ENCODE measurements at regions not wholly inside any gene's neighbourhood (a gene's known extent, or its start where the extent isn't known, plus 50 kb on each side); places are given as distances from the start of the nearest gene placed in this dataset.

- Histone ChIP-seq H3K9me3 (no peaks in the 10 kb centered on the region), H3K36me3 (no peaks in the 10 kb centered on the region), H3K27ac (no peak overlapping the region), H3K27me3 (no peaks in the 10 kb centered on the region), H3K4me1 (no peaks in the 10 kb centered on the region), H3K4me3 (no peak overlapping the region)
- TF ChIP-seq CTCF (IDR thresholded peaks at IDR 0.05) (no peak), POLR2A (IDR thresholded peaks at IDR 0.05) (no peak)
- 80 to 94% methylated on average over 3 of the region's 3 CpGs for WGBS, 2 donors
- no peak for DNase-seq
- intact Hi-C loops (cut with DNase I), result no loop called here
Observed at GRCh38 chr4:166527500-166527899, 654.5 kb downstream of the TLL1 start.

- Histone ChIP-seq H3K4me1 (no peaks in the 10 kb centered on the region), H3K27me3 (no peaks in the 10 kb centered on the region), H3K27ac (no peak overlapping the region), H3K4me3 (no peak overlapping the region), H3K36me3 (no peaks in the 10 kb centered on the region), H3K9me3 (no peaks in the 10 kb centered on the region)
- intact Hi-C loops (cut with DNase I), result no loop called here
- 51 to 83% methylated on average over 3 of the region's 3 CpGs for WGBS, 2 donors
- DNase-seq, result no peak
- TF ChIP-seq CTCF (IDR thresholded peaks at IDR 0.05) (no peak), POLR2A (IDR thresholded peaks at IDR 0.05) (no peak)
Observed at GRCh38 chr4:166531703-166532102, 658.7 kb downstream of the TLL1 start.

- intact Hi-C loops (cut with DNase I), result no loop called here
- 78 to 84% methylated on average over 7 of the region's 7 CpGs for WGBS, 2 donors
- H3K9me3 ChIP-seq, result no peaks in the 10 kb centered on the region
- DNase-seq, result no peak
- TF ChIP-seq CTCF (IDR thresholded peaks at IDR 0.05) (no peak), POLR2A (IDR thresholded peaks at IDR 0.05) (no peak)
- no peaks in the 10 kb centered on the region for H3K36me3 ChIP-seq
- H3K27me3 ChIP-seq, result no peaks in the 10 kb centered on the region
- H3K27ac ChIP-seq, result no peak overlapping the region
- no peaks in the 10 kb centered on the region for H3K4me1 ChIP-seq
- no peak overlapping the region for H3K4me3 ChIP-seq
Observed at GRCh38 chr4:166535865-166536264, 662.8 kb downstream of the TLL1 start.

GRCh38 chr4:166538491-166539005, 665.5 kb downstream of the TLL1 start:
- no peak for DNase-seq
- Histone ChIP-seq H3K4me3 (no peak overlapping the region), H3K4me1 (no peaks in the 10 kb centered on the region), H3K9me3 (no peaks in the 10 kb centered on the region), H3K36me3 (no peaks in the 10 kb centered on the region), H3K27ac (no peak overlapping the region), H3K27me3 (no peaks in the 10 kb centered on the region)
- intact Hi-C loops (cut with DNase I), result no loop called here
- WGBS, 2 donors, result 56 to 78% methylated on average over 1 to 2 of the region's 2 CpGs
- no peak for TF ChIP-seq POLR2A (IDR thresholded peaks at IDR 0.05)

GRCh38 chr4:166546009-166546408, 673.0 kb downstream of the TLL1 start:
- no peak for DNase-seq
- WGBS, 2 donors, result 74 to 76% methylated on average over 2 to 3 of the region's 6 CpGs
- no peak overlapping the region for H3K4me3 ChIP-seq

More at GRCh38 chr4:166546009-166546408, 673.0 kb downstream of the TLL1 start:
- Histone ChIP-seq H3K36me3 (no peaks in the 10 kb centered on the region), H3K27ac (no peak overlapping the region), H3K27me3 (no peaks in the 10 kb centered on the region), H3K4me1 (no peaks in the 10 kb centered on the region), H3K9me3 (no peaks in the 10 kb centered on the region)
- intact Hi-C loops (cut with DNase I), result no loop called here
- TF ChIP-seq POLR2A (IDR thresholded peaks at IDR 0.05) (no peak), CTCF (IDR thresholded peaks at IDR 0.05) (no peak)

Data from esophagus squamous epithelium (tissue), 5 donors.